HepG2 (cell line): ENCODE measurements at regions not wholly inside any gene's neighbourhood (a gene's known extent, or its start where the extent isn't known, plus 50 kb on each side); places are given as distances from the start of the nearest gene placed in this dataset.
"Not testable (repeated sequence)": the region's sequence is repeated elsewhere in the genome, so short reads cannot be mapped to it uniquely, and the experiment has no call there.

ENCODE experiments used
- ATAC-seq: fragments of 200-7000 bp; cut with Tn5 transposase; 3 replicates; pipeline ENCODE4 v1.9.1; 2020; ENCODE audit warnings: mild to moderate bottlenecking, moderate library complexity
- BruUV-seq: library from RNA; stranded (reverse); fragments of 400-500 nt; replicated peaks from 2 replicates; lab custom pipeline; 2021; lab: Mats Ljungman, UMichigan
- CTCF ChIA-PET: fragments of 300-600 bp; formaldehyde crosslinking; extraction: SDS; loops from one replicate; lab custom pipeline; 2021; ENCODE audit warnings: low total read pairs, inconsistent platforms, low intra/inter-chr PET ratio; lab: Yijun Ruan, JAX
- POLR2A ChIA-PET: fragments of 350-600 bp; sonication (Branson Sonifier 250); formaldehyde crosslinking; loops from one replicate; lab custom pipeline; 2020; ENCODE audit warnings: antibody characterized with exemption, inconsistent platforms; lab: Yijun Ruan, JAX
- DNase-seq: peaks from one replicate; pipeline ENCODE4 v3.0.0-alpha.2; 2015; ENCODE audit warnings: low spot score
- FAIRE-seq: peaks from 3 replicates; lab custom pipeline; 2011; peaks lifted over from hg19 to GRCh38; lab: Jason Lieb, UNC
- H2AFZ ChIP-seq: one replicate; pipeline ENCODE4 v1.6.1; 2011; ENCODE audit warnings: low read length, inconsistent platforms
- H3K27ac ChIP-seq: fragments of 300-600 bp; 3 replicates; pipeline ENCODE4 v1.8.0; 2011; ENCODE audit warnings: mixed run types, mild to moderate bottlenecking, mixed read lengths, low read length, inconsistent platforms; ENCODE audit not compliant: insufficient read depth; ENCODE audit errors: extremely low read length
- H3K27me3 ChIP-seq, 2 experiments: fragments of 200-600 bp in 1 of 2; 2 replicates in 1 of 2; 3 replicates in 1 of 2; pipeline versions ENCODE4 v1.6.0 to v1.8.0; 2011; ENCODE audit warnings: low read length in 2 of 2, mild to moderate bottlenecking in 2 of 2, moderate library complexity in 2 of 2, inconsistent platforms in 1 of 2; ENCODE audit not compliant: insufficient read depth in 2 of 2, control insufficient read depth in 1 of 2
- H3K36me3 ChIP-seq, 2 experiments: fragments of 200-600 bp in 1 of 2; replicated peaks in 1 of 2; 2 replicates in 1 of 2; 3 replicates in 1 of 2; pipeline versions ENCODE4 v1.5.1 to v1.8.0; 2011; ENCODE audit warnings: low read length in 2 of 2, inconsistent platforms in 1 of 2; ENCODE audit not compliant: insufficient read depth in 2 of 2, control insufficient read depth in 1 of 2
- H3K4me1 ChIP-seq: 2 replicates; pipeline ENCODE4 v1.5.1; 2012; ENCODE audit warnings: low read length, inconsistent platforms; ENCODE audit not compliant: insufficient read depth
- H3K4me2 ChIP-seq: 2 replicates; pipeline ENCODE4 v1.6.0; 2011; ENCODE audit warnings: low read depth, low read length, inconsistent platforms
- H3K4me3 ChIP-seq, 3 experiments: fragments of 200-600 bp in 1 of 3; sonication (generic), shearing (Covaris generic) in 1 of 3; replicated peaks in 1 of 3; 2 replicates each; pipeline ENCODE4 v1.5.1; 2011 to 2016; ENCODE audit warnings: low read length in 3 of 3, inconsistent platforms in 2 of 3, low read depth in 2 of 3, mild to moderate bottlenecking in 2 of 3, control low read depth in 1 of 3, mixed read lengths in 1 of 3; ENCODE audit not compliant: insufficient read depth in 1 of 3
- H3K79me2 ChIP-seq: one replicate; pipeline ENCODE4 v1.6.1; 2011; ENCODE audit warnings: low read length, inconsistent platforms; ENCODE audit not compliant: insufficient read depth
- H3K9ac ChIP-seq: 2 replicates; pipeline ENCODE4 v1.6.0; 2011; ENCODE audit warnings: mild to moderate bottlenecking, low read depth, low read length, inconsistent platforms; ENCODE audit not compliant: insufficient read depth
- H3K9me3 ChIP-seq: 2 replicates; pipeline ENCODE4 v1.5.1; 2012; ENCODE audit warnings: mild to moderate bottlenecking, low read length
- H4K20me1 ChIP-seq: 2 replicates; pipeline ENCODE4 v1.6.0; 2011; ENCODE audit warnings: inconsistent platforms, mild to moderate bottlenecking, low read length, moderate library complexity; ENCODE audit not compliant: insufficient read depth
- MNT ChIP-seq: fragments of 450-650 bp; IDR thresholded peaks from 2 replicates; pipeline ENCODE4 v1.6.1; 2016
- WGBS: methylation state at CpG from one replicate; pipeline ENCODE4 v1.1.6; 2017; ENCODE audit warnings: low lambda C conversion rate; 5-methylcytosine and 5-hydroxymethylcytosine counted together
- in situ Hi-C: cut with HindIII; loops from 2 replicates; pipeline ENCODE4 v1.10.0; 2017; ENCODE audit warnings: low pct_unique_long_range_greater_than_20kb; ENCODE audit not compliant: extremely low pct_ligation_motif_present
- intact Hi-C: fragments of 100-400 bp; cut with micrococcal nuclease; formaldehyde crosslinking; loops from one replicate; pipeline ENCODE4 v1.10.0; 2022; ENCODE audit not compliant: unreplicated experiment

DNA sequence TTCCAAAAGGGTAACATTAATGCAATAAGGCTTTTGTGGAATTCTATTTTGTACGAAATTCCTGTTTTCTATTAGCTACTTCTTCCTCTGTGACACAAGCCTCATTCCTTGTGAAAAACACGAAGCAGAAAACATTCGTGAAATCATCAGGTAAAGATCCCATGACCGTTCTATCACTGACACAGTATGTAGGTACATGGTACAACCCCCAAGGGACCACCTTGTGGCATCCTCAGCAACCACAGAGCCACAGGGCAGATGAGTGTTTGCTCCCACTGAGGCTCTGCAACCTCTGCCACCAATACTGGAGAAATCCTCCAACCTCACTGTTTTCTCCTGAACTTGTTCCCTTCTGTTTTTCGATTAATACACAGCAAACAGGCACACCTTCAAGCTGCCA, 118.4 kb upstream of the SAMD11 start:
- H3K4me2 ChIP-seq, H3K4me1 ChIP-seq, CTCF ChIA-PET, POLR2A ChIA-PET, H3K79me2 ChIP-seq, intact Hi-C loops, H4K20me1 ChIP-seq, H3K9me3 ChIP-seq, H3K27me3 ChIP-seq, H2AFZ ChIP-seq, ATAC-seq, DNase-seq, H3K9ac ChIP-seq, FAIRE-seq, H3K36me3 ChIP-seq, H3K4me3 ChIP-seq, H3K27ac ChIP-seq, BruUV-seq, in situ Hi-C loops: not testable (repeated sequence)
- WGBS = 89% methylated on average over 5 of the region's 5 CpGs

DNA sequence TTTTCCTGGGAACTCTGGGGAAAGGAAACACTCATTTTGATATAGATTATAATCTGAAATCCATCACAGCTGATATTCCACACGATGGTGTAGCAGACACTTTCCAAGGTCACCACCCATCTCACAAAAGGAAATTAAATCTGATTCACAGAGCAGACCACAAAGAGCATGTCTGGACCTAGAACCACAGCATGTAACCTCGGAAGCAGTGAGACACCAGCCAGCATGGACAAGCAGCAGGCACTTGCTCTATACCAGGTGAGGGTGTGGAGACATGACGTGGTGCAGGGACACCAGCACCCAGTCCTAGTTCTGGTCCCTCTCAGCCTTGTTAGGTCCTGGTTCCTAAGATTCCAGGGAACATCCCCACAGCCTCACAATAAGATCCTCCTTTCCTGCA, 116.7 kb upstream of the SAMD11 start:
- H3K27ac ChIP-seq, H3K9ac ChIP-seq, POLR2A ChIA-PET, intact Hi-C loops, H3K4me1 ChIP-seq, FAIRE-seq, H3K36me3 ChIP-seq, CTCF ChIA-PET, DNase-seq, BruUV-seq, H4K20me1 ChIP-seq, H2AFZ ChIP-seq, H3K9me3 ChIP-seq, H3K79me2 ChIP-seq, ATAC-seq, H3K27me3 ChIP-seq, H3K4me2 ChIP-seq, in situ Hi-C loops, H3K4me3 ChIP-seq: not testable (repeated sequence)
- WGBS = no CpG with 5 or more reads among the region's 3 CpGs

DNA sequence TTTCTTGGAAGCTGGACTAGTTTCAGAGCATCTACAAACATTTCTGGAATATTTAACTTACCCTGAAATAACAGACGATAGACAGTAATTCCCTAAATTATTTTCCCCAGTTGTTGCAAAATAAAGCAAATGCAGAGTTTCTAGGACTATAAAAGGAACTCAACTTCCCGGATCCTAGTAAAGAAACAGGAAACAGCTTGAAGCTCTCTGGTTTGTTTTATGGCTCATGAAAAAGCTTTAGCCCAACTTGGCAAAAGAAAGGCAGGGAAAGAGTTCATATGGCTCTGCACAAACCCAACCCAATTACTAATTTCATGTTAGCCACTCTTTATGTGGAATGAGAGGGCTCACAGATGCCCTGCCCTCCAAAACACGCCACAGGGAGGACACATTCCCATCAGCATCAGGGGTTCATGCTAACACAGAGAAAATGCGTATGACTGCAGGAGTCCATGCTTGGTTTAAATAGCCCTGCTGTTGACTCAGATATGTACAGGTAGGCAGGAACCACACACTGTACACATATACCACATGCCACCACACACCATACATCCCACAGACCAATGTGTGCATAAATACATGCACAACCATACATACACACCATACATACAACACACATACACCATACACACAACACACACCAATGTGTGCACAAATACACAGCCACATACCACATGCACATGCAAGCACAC, 115.9 kb upstream of the SAMD11 start:
- H3K9me3 ChIP-seq, H4K20me1 ChIP-seq, H3K4me3 ChIP-seq, POLR2A ChIA-PET, H3K27ac ChIP-seq, H3K79me2 ChIP-seq, H3K4me2 ChIP-seq, DNase-seq, in situ Hi-C loops, H3K27me3 ChIP-seq, FAIRE-seq, BruUV-seq, H3K9ac ChIP-seq, CTCF ChIA-PET, H3K36me3 ChIP-seq, H3K4me1 ChIP-seq, H2AFZ ChIP-seq, ATAC-seq, intact Hi-C loops: not testable (repeated sequence)
- 97% methylated on average over 3 of the region's 4 CpGs for WGBS
- peak; percentile 3; the same call in 1 of the 2 replicates for TF ChIP-seq MNT

- CTCF ChIA-PET, BruUV-seq, POLR2A ChIA-PET, H4K20me1 ChIP-seq, H3K4me1 ChIP-seq, ATAC-seq, H2AFZ ChIP-seq, H3K27me3 ChIP-seq, H3K27ac ChIP-seq, H3K9me3 ChIP-seq, intact Hi-C loops, DNase-seq, in situ Hi-C loops, FAIRE-seq, H3K79me2 ChIP-seq, H3K36me3 ChIP-seq, H3K4me3 ChIP-seq, H3K9ac ChIP-seq, H3K4me2 ChIP-seq: not testable (repeated sequence)
- WGBS = 98% methylated on average over 2 of the region's 2 CpGs
Observed at GRCh38 chr1:810949-811348, 112.8 kb upstream of the SAMD11 start.
